ENCODE measurements at regions not wholly inside any gene's neighbourhood (a gene's known extent, or its start where the extent isn't known, plus 50 kb on each side); places are given as distances from the start of the nearest gene placed in this dataset.

DNA sequence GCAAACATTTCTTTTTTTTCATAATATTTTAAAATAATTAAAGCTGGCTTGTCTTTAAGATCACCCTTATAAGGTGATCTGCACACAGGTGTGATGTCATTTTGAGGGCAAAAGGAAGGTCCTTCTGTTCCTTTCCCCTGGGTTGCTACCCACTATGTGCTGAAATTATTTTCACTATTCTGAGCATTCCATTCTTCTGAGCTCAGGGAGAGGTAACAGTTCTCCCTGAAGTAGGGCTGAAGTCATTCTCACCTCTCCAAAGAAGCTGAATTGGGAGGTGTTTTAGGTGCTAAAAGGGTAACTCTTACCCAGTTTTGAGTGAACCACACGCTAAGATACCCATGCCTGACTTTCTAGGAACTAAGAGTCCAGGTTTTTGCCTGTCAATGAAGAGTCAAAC, 247.6 kb downstream of the SLC4A3 start:
- TF ChIP-seq, protein P1, sequence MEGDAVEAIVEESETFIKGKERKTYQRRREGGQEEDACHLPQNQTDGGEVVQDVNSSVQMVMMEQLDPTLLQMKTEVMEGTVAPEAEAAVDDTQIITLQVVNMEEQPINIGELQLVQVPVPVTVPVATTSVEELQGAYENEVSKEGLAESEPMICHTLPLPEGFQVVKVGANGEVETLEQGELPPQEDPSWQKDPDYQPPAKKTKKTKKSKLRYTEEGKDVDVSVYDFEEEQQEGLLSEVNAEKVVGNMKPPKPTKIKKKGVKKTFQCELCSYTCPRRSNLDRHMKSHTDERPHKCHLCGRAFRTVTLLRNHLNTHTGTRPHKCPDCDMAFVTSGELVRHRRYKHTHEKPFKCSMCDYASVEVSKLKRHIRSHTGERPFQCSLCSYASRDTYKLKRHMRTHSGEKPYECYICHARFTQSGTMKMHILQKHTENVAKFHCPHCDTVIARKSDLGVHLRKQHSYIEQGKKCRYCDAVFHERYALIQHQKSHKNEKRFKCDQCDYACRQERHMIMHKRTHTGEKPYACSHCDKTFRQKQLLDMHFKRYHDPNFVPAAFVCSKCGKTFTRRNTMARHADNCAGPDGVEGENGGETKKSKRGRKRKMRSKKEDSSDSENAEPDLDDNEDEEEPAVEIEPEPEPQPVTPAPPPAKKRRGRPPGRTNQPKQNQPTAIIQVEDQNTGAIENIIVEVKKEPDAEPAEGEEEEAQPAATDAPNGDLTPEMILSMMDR (IDR thresholded peaks at IDR 0.05), result no peak
- TF ChIP-seq ZFX (IDR thresholded peaks at IDR 0.05; ENCODE audit: borderline replicate concordance), result no peak

Data from 22Rv1 (cell line).